NCI-H1092 (cell line): ENCODE measurements at regions not wholly inside any gene's neighbourhood (a gene's known extent, or its start where the extent isn't known, plus 50 kb on each side); places are given as distances from the start of the nearest gene placed in this dataset.

Source experiments
- DNase-seq: peaks from one replicate; lab custom pipeline; 2025; lab: John Stamatoyannopoulos, UW

GRCh38 chr18:27695052-27695451 is 481.9 kb downstream of the CDH2 start:
- no peak for DNase-seq

- DNase-seq, result no peak
These were observed 488.3 kb downstream of the CDH2 start for GRCh38 chr18:27688581-27688980.

- DNase-seq, result no peak
These were observed 489.5 kb downstream of the CDH2 start for GRCh38 chr18:27687351-27687979.

- DNase-seq, result no peak
These were observed 491.0 kb downstream of the CDH2 start for GRCh38 chr18:27685807-27686412.

GRCh38 chr18:27685091-27685490 is 491.8 kb downstream of the CDH2 start:
- DNase-seq, result no peak

GRCh38 chr18:27674411-27674810 is 489.3 kb upstream of the CHST9 start:
- DNase-seq, result no peak

- no peak for DNase-seq
These were observed 488.8 kb upstream of the CHST9 start for GRCh38 chr18:27673861-27674260.

- DNase-seq, result no peak
These were observed 483.1 kb upstream of the CHST9 start for GRCh38 chr18:27668158-27668557.

- no peak for DNase-seq
These were observed 482.0 kb upstream of the CHST9 start for GRCh38 chr18:27667064-27667463.

- no peak for DNase-seq
These were observed 480.9 kb upstream of the CHST9 start for GRCh38 chr18:27666016-27666415.

GRCh38 chr18:27665264-27665799 is 480.2 kb upstream of the CHST9 start:
- no peak for DNase-seq

GRCh38 chr18:27662949-27663348 is 477.8 kb upstream of the CHST9 start:
- no peak for DNase-seq

GRCh38 chr18:27662537-27662936 is 477.4 kb upstream of the CHST9 start:
- DNase-seq, result no peak

- peak; percentile 70 for DNase-seq
These were observed 476.4 kb upstream of the CHST9 start for GRCh38 chr18:27661320-27662018.

- no peak for DNase-seq
These were observed 471.8 kb upstream of the CHST9 start for GRCh38 chr18:27656905-27657304.

GRCh38 chr18:27656167-27656778 is 471.2 kb upstream of the CHST9 start:
- peak; percentile 7 for DNase-seq

GRCh38 chr18:27653247-27653646 is 468.1 kb upstream of the CHST9 start:
- DNase-seq, result no peak

GRCh38 chr18:27652480-27653121 is 467.5 kb upstream of the CHST9 start:
- no peak for DNase-seq

GRCh38 chr18:27649621-27650020 is 464.5 kb upstream of the CHST9 start:
- DNase-seq, result no peak

- no peak for DNase-seq
These were observed 460.8 kb upstream of the CHST9 start for GRCh38 chr18:27645929-27646328.

GRCh38 chr18:27636576-27637085 is 451.5 kb upstream of the CHST9 start:
- DNase-seq, result no peak

GRCh38 chr18:27632706-27633105 is 447.6 kb upstream of the CHST9 start:
- DNase-seq, result no peak
